Keratinocyte (primary cell): ENCODE measurements at regions not wholly inside any gene's neighbourhood (a gene's known extent, or its start where the extent isn't known, plus 50 kb on each side); places are given as distances from the start of the nearest gene placed in this dataset.

Experiments
- CTCF ChIP-seq, 3 experiments: IDR thresholded peaks in 1 of 3; conservative IDR thresholded peaks in 1 of 3; optimal IDR thresholded peaks in 1 of 3; 2 replicates in 2 of 3; 3 replicates in 1 of 3; pipeline versions ENCODE3 to v1.5.1; 2011; ENCODE audit warnings: low read length in 3 of 3, mild to moderate bottlenecking in 3 of 3, moderate library complexity in 2 of 3, control low read depth in 1 of 3, inconsistent platforms in 1 of 3; ENCODE audit not compliant: insufficient read depth in 2 of 3; ENCODE audit errors: extremely low read depth in 1 of 3
- EZH2 ChIP-seq: IDR thresholded peaks from one replicate; pipeline ENCODE4 v1.6.1; 2012; ENCODE audit warnings: inconsistent platforms, mild to moderate bottlenecking, low read length, moderate library complexity

- TF ChIP-seq CTCF (optimal IDR thresholded peaks at IDR 0.05 in 1 of 3, IDR thresholded peaks at IDR 0.05 in 1 of 3, conservative IDR thresholded peaks at IDR 0.05 in 1 of 3; ENCODE audit: extremely low read depth in 1 of 3, insufficient read depth in 2 of 3, low read length in 3 of 3): no peak
- no peak for TF ChIP-seq EZH2
Measured at GRCh38 chr4:125445525-125445924, 130.8 kb downstream of the FAT4 start.
